ENCODE measurements at regions not wholly inside any gene's neighbourhood (a gene's known extent, or its start where the extent isn't known, plus 50 kb on each side); places are given as distances from the start of the nearest gene placed in this dataset.
A peak's percentile ranks its signal among the peaks of the same experiment; 100 is the strongest.
"Not testable (repeated sequence)": the region's sequence is repeated elsewhere in the genome, so short reads cannot be mapped to it uniquely, and the experiment has no call there.

- no peak for TF ChIP-seq CTCF (IDR thresholded peaks at IDR 0.05; ENCODE audit: control insufficient read depth, insufficient read depth, low read depth, low read length, missing control alignments)
- no peak for DNase-seq (ENCODE audit: low read depth)
- H3K4me3 ChIP-seq (ENCODE audit: control insufficient read depth, low read depth, low read length): no peak overlapping the region
Observed at GRCh38 chr2:18273205-18273604, 287.2 kb downstream of the RDH14 start.

GRCh38 chr2:18272148-18272494 lies 288.3 kb downstream of the RDH14 start:
- no peak for TF ChIP-seq CTCF (IDR thresholded peaks at IDR 0.05; ENCODE audit: control insufficient read depth, insufficient read depth, low read depth, low read length, missing control alignments)
- DNase-seq (ENCODE audit: low read depth): no peak
- no peak overlapping the region for H3K4me3 ChIP-seq (ENCODE audit: control insufficient read depth, low read depth, low read length)

GRCh38 chr2:18271370-18272147 lies 288.9 kb downstream of the RDH14 start:
- no peak for TF ChIP-seq CTCF (IDR thresholded peaks at IDR 0.05; ENCODE audit: control insufficient read depth, insufficient read depth, low read depth, low read length, missing control alignments)
- no peak overlapping the region for H3K4me3 ChIP-seq (ENCODE audit: control insufficient read depth, low read depth, low read length)
- DNase-seq (ENCODE audit: low read depth): no peak

- no peak for TF ChIP-seq CTCF (IDR thresholded peaks at IDR 0.05; ENCODE audit: control insufficient read depth, insufficient read depth, low read depth, low read length, missing control alignments)
- H3K4me3 ChIP-seq (ENCODE audit: control insufficient read depth, low read depth, low read length): no peak overlapping the region
- DNase-seq (ENCODE audit: low read depth): no peak
Observed at GRCh38 chr2:18268400-18268799, 292.1 kb downstream of the RDH14 start.

GRCh38 chr2:18267501-18267900 lies 293.0 kb downstream of the RDH14 start:
- no peak overlapping the region for H3K4me3 ChIP-seq (ENCODE audit: control insufficient read depth, low read depth, low read length)
- TF ChIP-seq CTCF (IDR thresholded peaks at IDR 0.05; ENCODE audit: control insufficient read depth, insufficient read depth, low read depth, low read length, missing control alignments): no peak
- no peak for DNase-seq (ENCODE audit: low read depth)

- not testable (repeated sequence) for H3K4me3 ChIP-seq (ENCODE audit: control insufficient read depth, low read depth, low read length); DNase-seq (ENCODE audit: low read depth)
Observed at GRCh38 chr2:18266699-18267098, 293.8 kb downstream of the RDH14 start.

GRCh38 chr2:18265614-18266586 lies 294.6 kb downstream of the RDH14 start:
- TF ChIP-seq CTCF (IDR thresholded peaks at IDR 0.05; ENCODE audit: control insufficient read depth, insufficient read depth, low read depth, low read length, missing control alignments): peak; percentile 8
- no peak overlapping the region for H3K4me3 ChIP-seq (ENCODE audit: control insufficient read depth, low read depth, low read length)
- no peak for DNase-seq (ENCODE audit: low read depth)

Data from AG09309 (cell line).